IMR-90 (cell line): ENCODE measurements at regions not wholly inside any gene's neighbourhood (a gene's known extent, or its start where the extent isn't known, plus 50 kb on each side); places are given as distances from the start of the nearest gene placed in this dataset.

Experiments used
- ATAC-seq: fragments of 200-7000 bp; cut with Tn5 transposase; 2 replicates; pipeline ENCODE4 v1.9.1; 2020; ENCODE audit warnings: low read depth, mild to moderate bottlenecking, moderate library complexity
- BruUV-seq: library from RNA; stranded (reverse); fragments of 400-500 nt; replicated peaks from 2 replicates; lab custom pipeline; 2021; lab: Mats Ljungman, UMichigan
- CTCF ChIA-PET: fragments of 300-600 bp; formaldehyde crosslinking; extraction: SDS; loops from one replicate; lab custom pipeline; 2021; ENCODE audit warnings: antibody characterized with exemption; lab: Yijun Ruan, JAX
- POLR2A ChIA-PET: fragments of 300-600 bp; sonication (Branson Sonifier 250); formaldehyde crosslinking; loops from one replicate; lab custom pipeline; 2022; ENCODE audit warnings: antibody characterized with exemption; ENCODE audit not compliant: unreplicated experiment; lab: Charles Lee
- DNase-seq: peaks from one replicate; pipeline ENCODE4 v3.0.0; 2013
- H2AFZ ChIP-seq: replicated peaks from 2 replicates; pipeline ENCODE3; 2013; ENCODE audit warnings: low read length, mild to moderate bottlenecking; ENCODE audit not compliant: poor library complexity
- H2AK5ac ChIP-seq: 2 replicates; pipeline ENCODE4 v1.6.1; 2013; ENCODE audit warnings: low read depth, low read length, inconsistent platforms
- H2AK9ac ChIP-seq: replicated peaks from 2 replicates; pipeline ENCODE3; 2013; ENCODE audit warnings: mild to moderate bottlenecking, low read depth, low read length, moderate library complexity; ENCODE audit not compliant: poor library complexity
- H2BK120ac ChIP-seq: 2 replicates; pipeline ENCODE4 v1.6.1; 2013; ENCODE audit warnings: low read depth, low read length, inconsistent platforms
- H2BK15ac ChIP-seq: 3 replicates; pipeline ENCODE4 v1.6.1; 2013; ENCODE audit warnings: low read depth, low read length, inconsistent platforms
- H2BK20ac ChIP-seq: 2 replicates; pipeline ENCODE4 v1.6.1; 2013; ENCODE audit warnings: low read depth, mild to moderate bottlenecking, inconsistent platforms, low read length, moderate library complexity
- H2BK5ac ChIP-seq: 2 replicates; pipeline ENCODE4 v1.6.1; 2013; ENCODE audit warnings: mild to moderate bottlenecking, low read depth, low read length, inconsistent platforms; ENCODE audit not compliant: poor library complexity, severe bottlenecking
- H3K14ac ChIP-seq: replicated peaks from 2 replicates; pipeline ENCODE4 v1.6.1; 2013; ENCODE audit warnings: low read depth, low read length, inconsistent platforms
- H3K18ac ChIP-seq: 2 replicates; pipeline ENCODE4 v1.6.1; 2013; ENCODE audit warnings: low read depth, low read length, control low read depth
- H3K23ac ChIP-seq: 2 replicates; pipeline ENCODE4 v1.6.1; 2013; ENCODE audit warnings: low read depth, low read length, inconsistent platforms
- H3K27ac ChIP-seq: 2 replicates; pipeline ENCODE4 v1.5.1; 2013; ENCODE audit warnings: mild to moderate bottlenecking, control low read depth, low read length; ENCODE audit not compliant: insufficient read depth
- H3K27me3 ChIP-seq: 2 replicates; pipeline ENCODE4 v1.6.1; 2013; ENCODE audit warnings: low read length; ENCODE audit not compliant: control insufficient read depth, insufficient read depth
- H3K36me3 ChIP-seq: 2 replicates; pipeline ENCODE4 v1.6.1; 2013; ENCODE audit warnings: low read length, mixed read lengths; ENCODE audit not compliant: control insufficient read depth, insufficient read depth
- H3K4ac ChIP-seq: 2 replicates; pipeline ENCODE4 v1.6.1; 2013; ENCODE audit warnings: low read depth, low read length, inconsistent platforms
- H3K4me1 ChIP-seq: 2 replicates; pipeline ENCODE4 v1.6.1; 2013; ENCODE audit warnings: low read length, mixed read lengths; ENCODE audit not compliant: control insufficient read depth, insufficient read depth
- H3K4me2 ChIP-seq: 2 replicates; pipeline ENCODE4 v1.6.1; 2013; ENCODE audit warnings: low read depth, mild to moderate bottlenecking, control low read depth, low read length, moderate library complexity
- H3K4me3 ChIP-seq: 2 replicates; pipeline ENCODE4 v1.5.1; 2013; ENCODE audit warnings: low read depth, mild to moderate bottlenecking, control low read depth, low read length, moderate library complexity; ENCODE audit not compliant: insufficient read depth
- H3K56ac ChIP-seq: 2 replicates; pipeline ENCODE4 v1.6.1; 2013; ENCODE audit warnings: low read length, inconsistent platforms; ENCODE audit not compliant: insufficient read depth; ENCODE audit errors: extremely low read depth
- H3K79me1 ChIP-seq, 2 experiments: 2 replicates each; pipeline ENCODE4 v1.6.1; 2013; ENCODE audit warnings: low read length in 2 of 2, inconsistent platforms in 1 of 2, low read depth in 1 of 2
- H3K9ac ChIP-seq: 2 replicates; pipeline ENCODE4 v1.6.1; 2013; ENCODE audit warnings: low read depth, low read length, control low read depth
- H3K9me1 ChIP-seq: 2 replicates; pipeline ENCODE4 v1.6.1; 2013; ENCODE audit warnings: low read length, inconsistent platforms; ENCODE audit not compliant: insufficient read depth
- H3K9me3 ChIP-seq: 2 replicates; pipeline ENCODE4 v1.6.1; 2013; ENCODE audit warnings: low read length; ENCODE audit not compliant: control insufficient read depth, insufficient read depth
- H4K20me1 ChIP-seq: 2 replicates; pipeline ENCODE4 v1.6.1; 2013; ENCODE audit warnings: low read length, inconsistent platforms; ENCODE audit not compliant: insufficient read depth
- H4K5ac ChIP-seq: 2 replicates; pipeline ENCODE4 v1.6.1; 2013; ENCODE audit warnings: mild to moderate bottlenecking, low read depth, low read length, control low read depth
- H4K8ac ChIP-seq, 2 experiments: 2 replicates each; pipeline ENCODE4 v1.6.1; 2013; ENCODE audit warnings: low read depth in 2 of 2, low read length in 2 of 2, control low read depth in 1 of 2, inconsistent platforms in 1 of 2
- H4K91ac ChIP-seq: 2 replicates; pipeline ENCODE4 v1.6.1; 2013; ENCODE audit warnings: low read depth, low read length, inconsistent platforms; ENCODE audit not compliant: insufficient read depth
- WGBS, 2 experiments: methylation state at CpG; one replicate each; pipeline versions ENCODE4 v1.1.5 to v1.1.7; 2013; ENCODE audit warnings: missing lambda C conversion rate in 2 of 2; ENCODE audit not compliant: insufficient read length in 1 of 2; ENCODE audit errors: extremely low coverage in 2 of 2; 5-methylcytosine and 5-hydroxymethylcytosine counted together
- dilution Hi-C: fragments of 300-500 bp; cut with HindIII; formaldehyde crosslinking; loops from one replicate; pipeline ENCODE4 v1.14.3; 2018; ENCODE audit warnings: low sequenced_read_pairs; ENCODE audit not compliant: unreplicated experiment
- in situ Hi-C: fragments of 300-500 bp; cut with MboI; formaldehyde crosslinking; loops from 3 replicates; pipeline ENCODE4 v1.14.3; 2019; ENCODE audit warnings: low sequenced_read_pairs, inconsistent platforms, mixed read lengths
- intact Hi-C: fragments of 100-400 bp; cut with micrococcal nuclease; formaldehyde crosslinking; loops from 2 replicates; pipeline ENCODE4 v1.10.0; 2022
- TF ChIP-seq, protein P1 (sequence below): fragments of 150-350 bp; IDR thresholded peaks from 2 replicates; pipeline ENCODE4 v1.6.1; 2017; ENCODE audit warnings: mild to moderate bottlenecking, antibody characterized with exemption, low read length, low read depth

DNA sequence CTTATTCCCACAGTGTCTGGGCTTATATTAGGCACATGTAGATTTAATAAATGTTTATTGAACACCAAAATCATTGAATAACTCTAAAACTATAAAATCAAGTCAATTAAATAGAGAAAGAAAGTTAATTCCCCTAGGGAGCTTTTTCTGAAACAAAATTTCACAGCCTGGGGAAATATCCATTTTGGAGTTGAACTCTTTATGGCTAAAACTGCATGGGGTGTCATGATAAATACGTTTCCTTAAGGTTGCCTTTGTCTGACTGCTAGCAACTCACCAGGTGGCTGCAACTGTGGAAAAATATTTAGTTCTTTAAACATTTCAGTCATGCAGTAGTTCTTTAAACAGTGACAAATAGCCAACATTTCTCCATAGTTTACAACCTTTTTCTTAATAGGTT is 496.1 kb downstream of the LRRIQ3 start:
- ChIA-PET CTCF (no interaction called here), POLR2A (no interaction called here)
- H3K36me3 ChIP-seq, result no peaks in the 10 kb centered on the region
- H3K4ac ChIP-seq, result no peak overlapping the region
- H2AK5ac ChIP-seq, result no peak overlapping the region
- H2AFZ ChIP-seq, result no peak overlapping the region
- WGBS, 2 experiments, result no CpG with 5 or more reads among the region's 1 CpG
- no peak overlapping the region for H2BK15ac ChIP-seq
- no peak overlapping the region for H4K91ac ChIP-seq
- H3K4me2 ChIP-seq, result no peak overlapping the region
- H3K27ac ChIP-seq, result no peak overlapping the region
- no peaks in the 10 kb centered on the region; the same call in 1 of the 2 replicates for H3K9me3 ChIP-seq
- no peaks in the 10 kb centered on the region for H3K9me1 ChIP-seq
- H4K5ac ChIP-seq, result no peak overlapping the region
- H3K79me1 ChIP-seq, result no peaks in the 10 kb centered on the region
- no peak overlapping the region for H3K9ac ChIP-seq
- DNase-seq (no peak), ATAC-seq (no peak)
- no peak overlapping the region for H2BK5ac ChIP-seq
- no peak overlapping the region for H3K23ac ChIP-seq
- H3K18ac ChIP-seq, result no peak overlapping the region
- no peaks in the 10 kb centered on the region for H3K4me1 ChIP-seq
- dilution Hi-C loops (no loop called here), intact Hi-C loops (no loop called here), in situ Hi-C loops (no loop called here)
- no TSS peak for BruUV-seq
- H3K27me3 ChIP-seq, result no peaks in the 10 kb centered on the region
- no peak overlapping the region for H3K14ac ChIP-seq
- TF ChIP-seq, protein P1, sequence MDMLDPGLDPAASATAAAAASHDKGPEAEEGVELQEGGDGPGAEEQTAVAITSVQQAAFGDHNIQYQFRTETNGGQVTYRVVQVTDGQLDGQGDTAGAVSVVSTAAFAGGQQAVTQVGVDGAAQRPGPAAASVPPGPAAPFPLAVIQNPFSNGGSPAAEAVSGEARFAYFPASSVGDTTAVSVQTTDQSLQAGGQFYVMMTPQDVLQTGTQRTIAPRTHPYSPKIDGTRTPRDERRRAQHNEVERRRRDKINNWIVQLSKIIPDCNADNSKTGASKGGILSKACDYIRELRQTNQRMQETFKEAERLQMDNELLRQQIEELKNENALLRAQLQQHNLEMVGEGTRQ, result no peak
- no peak overlapping the region for H3K56ac ChIP-seq
- no peaks in the 10 kb centered on the region for H4K20me1 ChIP-seq
- no peak overlapping the region for H4K8ac ChIP-seq
- no peak overlapping the region for H2BK120ac ChIP-seq
- H2BK20ac ChIP-seq, result no peak overlapping the region
- no peak overlapping the region for H3K4me3 ChIP-seq
- H2AK9ac ChIP-seq, result no peak overlapping the region
